Stimulated activated CD4-positive, alpha-beta T cell treated with anti-CD3 and anti-CD28 coated beads, TNF-alpha, amount 100 ng/mL, for 48 hours (primary cell): ENCODE measurements at regions not wholly inside any gene's neighbourhood (a gene's known extent, or its start where the extent isn't known, plus 50 kb on each side); places are given as distances from the start of the nearest gene placed in this dataset.
"Not testable (repeated sequence)": the region's sequence is repeated elsewhere in the genome, so short reads cannot be mapped to it uniquely, and the experiment has no call there.

Experiments
- DNase-seq, 3 donors: peaks; one replicate each; pipeline ENCODE4 v3.0.0-alpha.2; 2020; ENCODE audit warnings: low read depth in 3 of 3

DNA sequence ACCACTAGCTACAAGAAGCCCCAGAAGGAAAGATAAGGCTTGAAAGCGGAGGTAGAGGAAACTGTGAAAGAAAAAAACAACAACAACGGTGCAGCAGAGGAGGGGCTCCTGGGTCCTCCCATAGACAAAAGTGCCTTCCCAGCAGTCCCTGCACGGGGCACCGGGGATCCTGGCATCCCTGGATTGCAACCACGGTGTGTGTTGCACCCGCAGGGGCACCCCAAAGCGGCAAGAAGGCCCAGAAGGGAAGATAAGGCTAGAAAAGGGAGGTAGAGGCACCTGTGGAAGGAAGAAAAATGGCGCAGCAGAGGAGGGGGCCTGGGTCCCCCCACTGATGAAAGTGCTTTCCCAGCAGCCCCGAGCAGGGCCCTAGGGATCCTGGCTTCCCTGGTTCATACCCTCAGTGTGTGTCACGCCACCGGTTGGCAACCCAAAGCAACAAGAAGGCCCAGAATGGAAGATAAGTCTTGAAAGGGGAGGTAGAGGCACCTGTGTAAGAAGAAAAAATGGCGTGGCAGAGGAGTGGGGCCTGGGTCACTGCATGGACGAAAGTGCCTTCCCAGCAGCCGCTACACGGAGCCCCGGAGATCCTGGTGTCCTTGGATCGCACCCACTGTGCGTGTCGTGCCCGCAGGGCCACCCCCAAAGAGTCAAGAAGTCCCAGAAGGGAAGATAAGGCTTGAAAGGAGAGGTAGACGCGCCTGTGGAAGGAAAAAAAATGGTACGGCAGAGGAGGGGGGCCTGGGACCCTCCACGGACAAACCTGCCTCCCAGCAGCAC is 281.0 kb downstream of the ALG10 start:
- no peak for DNase-seq

DNA sequence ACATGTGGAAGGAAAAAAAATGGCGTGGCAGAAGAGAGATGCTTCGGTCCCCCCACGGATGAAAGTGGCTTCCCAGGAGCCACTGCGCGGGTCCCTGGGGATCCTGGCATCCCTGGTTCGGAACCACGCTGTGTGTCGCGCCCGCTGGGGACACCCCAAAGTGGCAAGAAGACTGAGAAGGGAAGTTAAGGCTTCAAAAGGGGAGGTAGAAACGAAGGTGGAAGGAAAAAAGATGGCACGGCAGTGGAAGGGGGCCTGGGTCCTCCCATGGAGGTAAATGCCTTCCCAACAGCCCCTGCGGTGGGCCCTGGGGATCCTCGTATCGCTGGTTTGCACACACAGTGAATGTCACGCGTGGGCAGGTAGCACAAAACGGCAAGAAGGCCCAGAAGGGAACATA is 281.7 kb downstream of the ALG10 start:
- DNase-seq, result no peak

DNA sequence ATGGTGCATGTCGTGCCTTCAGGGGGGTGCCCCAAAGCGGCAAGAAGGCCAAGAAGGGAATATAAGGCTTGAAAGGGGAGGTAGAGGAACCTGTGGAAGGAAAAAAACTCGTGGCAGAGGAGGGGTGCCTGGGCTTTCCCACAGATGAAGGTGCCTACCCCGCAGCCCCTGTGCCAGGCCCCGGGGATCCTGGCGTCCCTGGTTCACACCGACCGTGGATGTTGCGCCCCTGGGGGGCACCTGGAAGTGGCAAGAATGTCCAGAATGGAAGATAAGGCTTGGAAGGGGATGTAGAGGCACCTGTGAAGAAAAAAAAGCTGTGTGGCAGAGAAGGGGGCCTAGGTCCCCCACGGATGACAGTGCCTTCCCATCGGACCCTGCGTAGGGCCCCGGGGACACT is 282.2 kb downstream of the ALG10 start:
- no peak for DNase-seq

DNA sequence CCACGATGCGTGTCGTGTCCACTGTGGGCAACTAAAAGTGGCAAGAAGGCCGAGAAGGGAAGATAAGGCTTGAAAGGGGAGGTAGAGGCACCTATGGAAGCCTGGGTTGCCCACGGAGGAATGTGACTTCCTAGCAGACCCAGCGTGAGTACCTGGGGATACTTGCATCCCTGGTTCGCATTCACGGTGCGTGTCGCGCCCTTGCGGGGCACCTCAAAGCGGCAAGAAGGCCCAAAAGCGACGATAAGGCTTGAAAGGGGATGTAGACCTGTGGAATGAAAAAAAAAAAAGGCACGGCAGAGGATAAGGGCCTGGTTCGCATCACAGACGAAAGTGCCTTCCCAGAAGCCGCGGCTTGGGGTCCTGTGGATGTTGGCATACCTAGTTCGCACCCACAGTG is 282.9 kb downstream of the ALG10 start:
- no peak for DNase-seq

DNA sequence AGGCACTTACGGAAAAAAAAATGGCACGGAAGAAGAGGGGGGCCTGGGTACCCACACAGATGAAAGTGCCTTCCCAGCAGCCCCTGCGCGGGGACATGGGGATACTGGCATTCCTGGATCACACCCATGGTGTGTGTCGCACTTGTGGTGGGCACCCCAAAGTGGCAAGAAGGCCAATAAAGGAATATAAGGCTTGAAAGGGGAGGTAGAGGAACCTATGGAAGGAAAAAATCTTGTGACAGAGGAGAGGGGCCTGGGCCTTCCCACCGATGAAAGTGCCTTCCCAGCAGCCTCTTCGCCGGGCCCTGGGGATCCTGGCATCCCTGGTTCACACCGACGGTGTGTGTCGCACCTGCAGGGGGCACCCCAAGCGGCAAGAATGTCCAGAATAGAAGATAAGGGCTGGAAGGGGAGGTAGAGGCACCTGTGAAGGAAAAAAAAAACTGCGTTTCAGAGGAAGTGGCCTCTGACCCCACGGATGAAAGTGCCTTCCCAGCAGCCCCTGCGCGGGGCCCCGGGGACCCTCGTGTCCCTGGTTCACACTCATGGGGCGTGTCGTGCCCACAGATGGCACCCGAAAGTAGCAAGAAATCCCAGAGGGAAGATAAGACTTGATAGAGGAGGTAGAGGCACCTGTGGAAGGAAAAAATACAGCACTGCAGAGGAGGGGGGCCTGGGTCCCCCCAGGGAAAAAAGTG is 284.0 kb downstream of the ALG10 start:
- DNase-seq, result no peak

DNA sequence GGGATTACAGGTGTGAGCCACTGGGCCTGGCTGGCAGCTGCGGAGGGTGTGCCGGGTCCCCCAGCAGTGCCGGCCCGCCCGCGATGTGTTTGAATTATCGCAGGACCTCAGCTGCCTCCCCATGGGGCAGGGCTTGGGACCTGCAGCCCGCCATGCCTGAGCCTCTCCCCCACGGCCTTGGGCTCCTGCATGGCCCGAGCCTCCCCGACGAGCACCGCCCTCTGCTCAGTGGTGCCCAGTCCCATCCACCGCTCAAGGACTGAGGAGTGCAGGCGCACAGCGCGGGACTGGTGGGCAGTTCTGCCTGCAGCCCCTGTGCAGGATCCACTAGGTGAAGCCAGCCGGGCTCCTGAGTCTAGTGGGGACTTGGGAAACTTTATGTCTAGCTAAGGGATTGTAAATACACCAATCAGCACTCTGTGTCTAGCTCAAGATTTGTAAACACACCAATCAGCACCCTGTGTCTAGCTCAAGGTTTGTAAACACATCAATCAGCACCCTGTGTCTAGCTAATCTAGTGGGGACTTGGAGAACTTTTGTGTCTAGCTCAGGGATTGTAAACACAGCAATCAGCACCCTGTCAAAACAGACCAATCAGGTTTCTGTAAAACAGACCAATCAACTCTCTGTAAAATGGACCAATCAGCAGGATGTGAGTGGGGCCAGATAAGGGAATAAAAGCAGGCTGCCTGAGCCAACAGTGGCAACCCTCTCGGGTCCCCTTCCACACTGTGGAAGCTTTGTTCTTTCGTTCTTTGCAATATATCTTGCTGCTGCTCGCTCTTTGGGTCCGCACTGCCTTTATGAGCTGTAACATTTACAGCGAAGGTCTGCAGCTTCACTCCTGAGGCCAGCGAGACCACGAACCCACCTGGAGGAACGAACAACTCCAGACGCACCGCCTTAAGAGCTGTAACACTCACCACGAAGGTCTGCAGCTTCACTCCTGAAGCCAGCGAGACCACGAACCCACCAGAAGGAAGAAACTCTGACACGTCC is 287.8 kb downstream of the ALG10 start:
- not testable (repeated sequence) for DNase-seq

DNA sequence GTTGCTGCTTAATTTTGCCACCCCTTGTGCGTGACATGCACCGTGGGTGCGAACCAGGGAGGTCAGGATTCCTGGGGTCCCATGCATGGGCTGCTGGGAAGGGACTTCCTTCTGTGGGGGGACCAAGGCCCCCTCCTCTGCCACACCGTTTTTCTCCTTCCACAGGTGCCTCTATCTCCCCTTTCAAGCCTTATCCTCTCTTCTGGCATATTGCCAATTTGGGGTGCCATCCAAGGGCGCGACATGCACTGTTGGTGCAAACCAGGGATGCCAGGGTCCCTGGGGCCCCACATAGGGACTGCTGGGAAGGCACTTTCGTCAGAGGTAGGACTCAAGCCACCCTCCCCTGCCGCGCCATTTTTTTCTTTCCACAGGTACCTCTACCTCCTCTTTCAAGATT is 289.0 kb downstream of the ALG10 start:
- no peak for DNase-seq

DNA sequence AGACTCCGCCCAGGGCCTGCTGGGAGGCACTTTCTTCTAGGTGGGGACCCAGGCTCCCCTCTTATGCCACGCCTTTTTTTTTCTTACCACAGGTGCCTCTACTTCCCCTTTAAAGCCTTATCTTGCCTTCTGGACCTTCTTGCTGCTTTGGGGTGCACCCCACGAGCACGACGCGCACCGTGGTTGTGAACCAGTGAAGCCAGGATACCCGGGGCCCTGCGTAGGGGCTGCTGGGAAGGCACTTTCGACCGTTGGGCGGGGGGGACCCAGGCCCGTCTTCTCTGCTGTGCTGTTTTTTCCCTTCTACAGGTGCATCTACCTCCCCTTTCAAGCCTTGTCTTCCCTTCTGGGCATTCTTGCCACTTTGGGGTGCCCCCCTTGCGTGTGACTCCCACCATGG is 305.4 kb downstream of the ALG10 start:
- no peak for DNase-seq

DNA sequence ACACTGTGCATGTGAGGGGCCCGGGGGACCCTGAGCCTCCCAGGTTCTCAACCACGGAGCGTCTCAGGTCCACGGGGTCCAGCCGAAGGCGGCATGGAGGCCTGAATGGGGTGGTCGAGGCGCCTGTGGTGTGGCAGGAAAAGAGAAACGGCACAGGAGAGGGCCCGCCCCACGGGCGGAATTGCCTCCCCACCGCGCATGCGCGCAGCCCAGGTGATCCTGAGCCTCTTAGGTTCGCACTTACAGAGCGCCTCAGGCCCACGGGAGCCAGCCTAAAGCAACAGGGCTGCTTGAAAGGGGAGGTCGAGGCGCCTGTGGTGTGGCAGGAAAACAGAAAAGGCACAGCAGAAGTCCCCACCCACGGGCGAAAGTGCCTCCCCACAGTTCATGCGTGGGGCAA is 311.0 kb downstream of the ALG10 start:
- DNase-seq, result no peak

DNA sequence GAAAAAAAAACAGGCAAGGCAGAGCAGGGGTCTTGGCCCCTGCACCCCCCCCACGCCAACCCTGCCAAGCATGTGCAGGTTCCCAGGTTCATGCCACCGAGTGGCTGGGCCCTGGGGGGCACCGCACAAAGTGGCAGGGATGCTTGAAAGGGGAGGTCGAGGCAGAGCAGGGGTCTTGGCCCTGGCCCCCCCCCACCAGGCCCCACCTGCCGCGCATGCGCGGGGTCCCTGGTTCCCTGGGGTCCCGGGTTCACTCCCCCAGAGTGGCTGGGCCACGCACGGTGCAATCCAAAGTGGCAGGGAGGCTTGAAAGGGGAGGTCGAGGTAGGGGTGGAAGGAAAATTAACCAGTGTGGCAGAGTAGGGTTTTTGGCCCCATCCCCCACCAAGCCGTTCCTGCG is 312.2 kb downstream of the ALG10 start:
- DNase-seq, result no peak

DNA sequence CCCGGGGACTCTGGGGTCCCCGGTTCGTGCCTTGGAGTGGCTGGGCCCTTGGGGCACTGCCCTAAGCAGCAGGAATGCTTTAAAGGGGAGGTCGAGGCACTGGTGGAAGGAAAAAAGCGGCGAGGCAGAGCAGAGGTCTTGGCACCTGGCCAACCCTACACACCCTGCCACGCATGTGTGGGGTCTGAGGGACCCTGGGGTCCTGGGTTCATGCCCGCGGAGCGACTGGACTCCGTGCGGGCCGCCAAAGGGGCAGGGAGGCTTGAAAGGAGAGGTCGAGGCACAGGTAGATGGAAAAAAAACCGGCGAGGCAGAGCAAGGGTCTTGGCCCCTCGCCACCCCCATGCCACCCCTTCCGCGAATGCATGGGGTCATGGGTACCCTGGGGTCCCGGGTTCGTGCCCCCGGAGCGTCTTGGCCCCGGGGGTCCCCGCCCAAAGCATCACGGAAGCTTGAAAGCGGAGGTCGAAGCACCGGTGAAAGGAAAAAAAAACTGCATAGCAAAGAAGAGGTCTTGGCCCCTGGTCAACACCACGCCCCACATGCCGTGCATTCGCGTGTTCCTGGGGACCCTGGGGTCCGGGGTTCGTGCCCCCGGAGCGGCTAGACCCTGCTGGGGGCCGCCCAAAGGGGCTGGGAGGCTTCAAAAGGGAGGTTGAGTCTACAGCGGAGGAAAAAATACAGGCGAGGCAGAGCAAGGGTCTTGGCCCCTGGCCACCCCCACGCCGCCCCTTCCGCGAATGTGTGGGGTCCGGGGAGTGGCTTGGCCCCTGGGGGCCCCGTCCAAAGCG is 312.9 kb downstream of the ALG10 start:
- no peak for DNase-seq

DNA sequence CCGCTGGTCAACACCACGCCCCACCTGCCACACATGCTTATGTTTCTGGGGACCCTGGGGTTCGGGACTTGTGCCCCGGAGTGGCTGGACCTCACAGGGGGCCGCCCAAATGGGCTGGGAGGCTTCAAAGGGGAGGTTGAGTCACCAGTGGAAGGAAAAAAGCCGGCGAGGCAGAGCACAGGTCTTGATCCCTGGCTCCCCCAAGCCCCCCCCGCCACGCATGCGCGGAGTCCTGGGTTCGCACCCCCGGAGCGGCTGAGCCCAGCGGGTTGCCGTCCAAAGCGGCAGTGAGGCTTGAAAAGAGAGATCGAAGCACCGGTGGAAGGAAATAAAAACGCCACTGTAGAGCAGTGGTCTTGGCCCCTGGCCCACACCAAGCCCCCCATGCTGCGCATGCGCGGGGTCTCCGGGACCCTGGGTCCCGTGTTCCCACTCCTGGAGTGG is 313.5 kb downstream of the ALG10 start:
- no peak for DNase-seq

DNA sequence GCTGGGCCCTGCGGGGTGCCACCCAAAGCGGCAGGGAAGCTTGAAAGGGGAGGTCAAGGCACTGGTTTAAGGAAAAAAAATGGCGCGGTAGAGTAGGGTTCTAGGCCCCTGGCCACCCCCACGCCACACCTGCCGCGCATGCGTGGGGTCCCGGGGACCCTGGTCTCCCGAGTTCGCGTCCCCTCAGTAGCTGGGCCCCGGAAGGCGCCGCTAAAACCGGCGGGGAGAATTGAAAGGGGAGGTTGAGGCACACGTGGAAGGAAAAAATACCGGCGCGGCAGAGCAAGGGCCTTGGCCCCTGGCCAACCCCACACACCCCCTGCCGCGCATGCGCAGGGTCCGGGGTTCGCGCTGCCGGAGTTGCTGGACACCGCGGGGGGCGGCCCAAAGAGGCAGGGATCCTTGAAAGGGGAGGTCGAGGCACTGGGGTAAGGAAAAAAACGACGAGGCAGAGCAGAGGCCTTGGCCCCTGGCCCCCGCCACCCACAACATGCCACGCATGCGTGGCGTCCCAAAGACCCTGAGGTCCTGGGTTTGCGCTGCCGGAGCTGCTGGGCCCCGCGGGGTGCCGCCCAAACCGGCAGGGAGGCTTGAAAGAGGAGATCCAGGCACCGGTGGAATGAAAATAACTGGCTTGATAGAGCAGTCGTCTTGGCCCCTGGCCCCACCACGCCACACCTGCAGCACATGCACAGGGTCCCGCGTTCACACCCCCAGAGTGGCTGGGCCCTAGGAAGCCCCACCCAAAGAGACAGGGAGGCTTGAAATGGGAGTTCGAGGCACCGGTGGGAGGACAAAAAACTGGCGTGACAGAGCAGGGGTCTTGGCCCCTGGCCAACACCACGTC is 314.5 kb downstream of the ALG10 start:
- no peak for DNase-seq

DNA sequence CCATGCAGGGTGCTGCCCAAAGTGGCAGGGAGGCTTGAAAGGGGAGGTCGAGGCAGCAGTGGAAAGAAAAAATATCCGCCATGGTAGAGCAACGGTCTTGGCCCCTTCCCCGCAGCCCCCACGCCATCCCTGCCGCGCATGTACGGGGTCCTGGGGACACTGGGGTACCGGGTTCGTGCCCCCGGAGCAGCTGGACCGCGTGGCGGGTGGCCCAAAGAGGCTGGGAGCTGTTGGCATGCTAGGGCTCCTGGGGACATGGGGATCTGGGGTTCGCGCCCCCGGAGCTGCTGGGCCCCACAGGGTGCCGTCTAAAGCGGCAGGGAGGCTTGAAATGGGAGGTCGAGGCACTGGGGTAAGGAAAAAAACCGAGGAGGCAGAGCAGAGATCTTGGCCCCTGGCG is 316.5 kb downstream of the ALG10 start:
- DNase-seq, result no peak

DNA sequence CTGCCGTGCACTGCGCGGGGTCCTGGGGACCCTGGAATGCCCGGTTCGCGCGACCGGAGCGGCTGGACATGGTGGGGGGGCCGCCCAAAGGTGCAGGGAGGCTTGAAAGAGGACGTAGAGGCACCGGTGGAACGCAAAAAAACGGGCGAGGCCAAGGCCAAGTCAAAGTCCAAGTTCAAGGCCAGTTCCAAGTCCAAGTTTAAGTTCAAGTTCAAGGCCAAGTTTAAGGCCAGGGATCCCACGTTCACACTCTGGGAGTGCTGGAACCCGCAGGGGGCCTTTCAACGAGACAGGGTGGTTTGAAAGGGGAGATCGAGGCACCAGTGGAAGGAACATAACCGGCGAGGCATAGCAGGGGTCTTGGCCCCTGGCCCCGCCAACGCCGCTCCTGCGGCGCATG is 317.6 kb downstream of the ALG10 start:
- no peak for DNase-seq

DNA sequence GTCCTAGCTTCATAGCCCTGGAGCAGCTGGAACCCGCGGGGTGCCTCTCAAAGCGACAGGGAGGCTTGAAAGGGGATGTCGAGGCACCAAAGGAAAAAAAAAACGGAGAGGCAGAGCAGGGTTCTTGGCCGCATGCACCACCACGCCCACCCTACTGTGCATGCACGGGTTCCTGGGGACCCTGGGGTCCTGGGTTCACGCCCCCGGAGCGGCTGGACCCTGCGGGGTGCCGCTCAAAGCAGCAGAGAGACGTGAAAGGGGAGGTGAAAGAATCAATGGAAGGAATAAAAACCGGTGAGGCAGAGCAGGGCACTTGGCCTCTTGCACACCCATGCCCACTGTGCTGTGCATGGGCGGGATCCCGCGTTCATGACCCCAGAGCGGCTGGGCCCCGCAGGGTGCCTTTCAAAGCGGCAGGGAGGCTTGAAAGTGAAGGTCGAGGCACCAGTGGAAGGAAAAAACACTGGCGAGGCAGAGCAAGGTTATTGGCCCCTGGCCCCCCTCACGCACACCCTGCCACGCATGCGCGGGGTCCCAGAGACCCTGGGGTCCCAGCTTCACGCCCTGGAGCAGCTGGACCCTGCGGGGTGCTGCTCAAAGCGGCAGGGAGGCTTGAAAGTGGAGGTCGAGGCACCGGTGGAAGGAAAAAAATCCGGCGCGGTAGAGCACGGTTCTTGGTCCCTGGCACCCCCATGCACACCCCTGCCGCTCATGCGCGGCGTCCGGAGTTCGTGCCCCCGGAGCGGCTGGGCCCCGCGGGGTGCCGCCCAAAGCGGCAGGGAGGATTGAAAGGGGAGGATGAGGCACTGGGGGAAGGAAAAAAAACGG is 318.5 kb downstream of the ALG10 start:
- no peak for DNase-seq

DNA sequence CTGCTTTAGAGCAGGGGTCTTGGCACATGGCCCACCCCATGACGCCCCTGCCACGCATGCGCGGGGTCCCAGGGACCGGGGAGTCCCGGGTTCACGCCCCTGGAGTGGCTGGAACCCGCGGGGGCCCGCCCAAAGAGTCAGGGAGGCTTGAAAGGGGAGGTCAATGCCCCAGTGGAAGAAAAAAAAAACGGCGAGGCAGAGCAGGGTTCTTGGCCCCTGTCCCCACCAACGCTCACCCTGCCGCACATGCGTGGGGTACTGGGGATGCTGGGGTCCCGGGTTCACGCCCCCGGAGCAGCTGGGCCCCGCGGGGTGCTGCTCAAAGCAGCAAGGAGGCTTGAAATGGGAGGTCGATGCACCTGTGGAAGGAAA is 319.1 kb downstream of the ALG10 start:
- no peak for DNase-seq

DNA sequence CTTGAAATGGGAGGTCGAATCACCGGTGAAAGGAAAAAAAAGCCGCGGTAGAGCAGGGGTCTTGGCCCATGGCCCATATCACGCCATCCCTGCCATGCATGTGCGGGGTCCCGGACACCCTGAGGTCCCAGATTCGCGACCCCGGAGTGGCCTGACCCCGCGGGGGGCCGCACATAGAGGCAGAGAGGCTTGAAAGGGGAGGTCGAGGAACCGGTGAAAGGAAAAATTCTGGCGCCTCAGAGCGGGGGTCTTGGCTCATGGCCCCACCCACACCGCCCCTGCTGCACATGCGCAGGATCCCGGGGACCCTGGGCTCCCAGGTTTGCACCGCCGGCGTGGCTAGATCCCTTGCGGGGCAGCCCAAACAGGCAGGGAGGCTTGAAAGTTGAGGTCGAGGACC is 319.8 kb downstream of the ALG10 start:
- no peak for DNase-seq

DNA sequence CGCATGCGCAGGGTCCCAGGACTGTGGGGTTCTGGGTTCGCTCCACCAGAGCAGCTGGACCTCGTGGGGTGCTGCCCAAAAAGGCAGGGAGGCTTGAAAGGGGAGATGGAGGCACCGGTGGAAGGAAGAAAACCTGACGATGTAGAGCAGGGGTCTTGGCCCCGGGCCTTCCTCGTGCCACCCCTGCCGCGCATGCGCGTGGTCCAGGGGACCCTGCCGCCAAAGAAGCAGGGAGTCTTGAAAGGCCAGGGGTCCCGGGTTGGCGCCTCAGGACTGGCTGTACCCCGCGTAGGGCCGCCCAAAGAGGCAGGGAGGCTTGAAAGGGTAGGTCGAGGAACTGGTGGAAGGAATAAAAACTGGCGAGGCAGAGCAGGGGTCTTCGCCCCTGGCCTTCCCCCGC is 321.0 kb downstream of the ALG10 start:
- no peak for DNase-seq

DNA sequence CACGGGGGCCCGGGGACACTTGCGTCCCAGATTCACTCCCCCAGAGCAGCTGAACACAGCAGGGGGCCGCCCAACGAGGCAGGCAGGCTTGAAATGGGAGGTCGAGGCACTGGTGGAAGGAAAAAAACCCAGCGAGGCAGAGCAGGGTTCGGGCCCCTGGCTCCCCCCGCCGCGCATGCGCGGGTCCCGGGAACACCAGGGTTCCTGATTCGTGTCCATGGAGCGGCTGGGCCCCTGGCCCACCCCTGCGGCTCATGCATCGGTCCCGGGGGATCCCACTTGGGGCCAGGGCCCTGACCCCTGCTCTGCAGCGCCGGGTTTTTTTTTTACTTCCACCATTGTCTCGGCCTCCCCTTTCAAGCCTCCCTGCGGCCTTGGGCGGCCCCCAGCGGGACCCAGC is 321.5 kb downstream of the ALG10 start:
- DNase-seq, result no peak
